HT-29 (cell line): ENCODE measurements at regions not wholly inside any gene's neighbourhood (a gene's known extent, or its start where the extent isn't known, plus 50 kb on each side); places are given as distances from the start of the nearest gene placed in this dataset.

Experiments
- DNase-seq: peaks from one replicate; pipeline ENCODE4 v3.0.0-alpha.2; 2015; ENCODE audit warnings: low spot score

DNA sequence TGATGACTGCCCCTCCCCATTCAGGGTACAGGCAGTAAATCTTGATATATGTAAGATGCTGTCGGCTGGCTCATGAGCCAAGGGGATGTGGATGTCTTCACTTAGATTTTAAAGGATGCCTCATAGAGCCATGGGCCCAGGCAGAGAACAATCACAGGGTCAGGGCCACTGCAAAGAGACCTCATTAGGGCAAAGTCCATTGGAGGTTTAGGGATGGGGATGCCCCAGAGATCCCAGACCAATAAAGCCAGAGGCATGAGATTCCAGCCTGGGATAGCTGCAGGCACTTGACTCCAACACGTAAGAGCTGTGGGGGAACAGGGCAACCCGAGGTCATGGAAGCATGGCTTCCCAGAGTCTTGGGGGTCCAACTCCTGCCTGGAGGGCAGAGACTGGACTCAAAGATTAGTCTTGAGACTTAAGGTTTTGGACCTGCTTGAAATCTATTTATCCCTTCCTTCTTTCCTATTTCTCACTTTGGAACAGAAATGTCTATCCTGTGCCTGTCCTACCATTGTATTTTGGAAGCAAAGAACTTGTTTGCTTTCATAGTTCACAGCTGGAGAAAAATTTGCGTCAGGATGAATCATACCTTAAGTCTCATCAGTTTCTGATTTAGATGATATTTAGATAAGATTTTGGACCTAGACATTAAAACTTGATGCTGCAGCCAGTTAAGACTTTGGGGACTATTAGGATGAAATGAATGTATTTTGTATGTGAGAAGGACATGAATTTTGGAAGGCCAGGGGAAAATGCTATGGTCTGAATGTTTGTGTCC is 101.3 kb upstream of the ADRA1B start:
- DNase-seq: no peak

DNA sequence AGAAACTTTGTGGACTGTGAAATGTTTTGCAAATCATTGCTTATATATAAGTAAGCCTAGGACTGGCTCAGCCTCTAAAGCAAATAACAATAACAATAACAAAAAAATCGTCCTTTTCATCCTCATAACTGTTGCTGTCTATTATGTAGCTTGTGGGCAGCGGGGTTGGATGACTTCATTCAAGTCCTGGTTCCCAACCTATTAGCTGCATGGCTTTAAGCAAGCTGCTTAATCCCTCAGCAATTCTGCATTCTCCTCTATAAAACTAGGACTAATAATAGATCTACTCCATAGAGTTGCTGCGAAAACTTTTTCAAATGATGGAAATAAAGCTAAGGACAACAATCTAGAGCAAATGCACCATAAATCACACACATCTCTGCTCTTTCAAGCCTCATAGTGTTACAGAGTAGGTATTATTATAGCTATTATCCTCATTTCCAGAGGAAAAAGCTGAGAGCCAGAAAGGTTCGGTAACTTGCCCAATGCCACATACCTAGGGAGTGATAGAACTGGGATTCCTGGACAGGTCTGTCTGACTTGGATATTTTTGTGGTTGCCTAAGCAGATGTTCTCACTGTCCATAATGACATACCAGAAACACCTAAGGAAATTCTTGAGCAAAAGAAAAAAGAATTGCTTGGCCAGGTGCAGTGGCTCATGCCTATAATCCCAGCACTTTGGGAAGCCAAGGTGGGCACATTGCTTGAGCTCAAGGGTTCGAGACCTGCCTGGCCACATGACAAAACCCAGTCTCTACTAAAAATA is 98.8 kb upstream of the ADRA1B start:
- no peak for DNase-seq

DNA sequence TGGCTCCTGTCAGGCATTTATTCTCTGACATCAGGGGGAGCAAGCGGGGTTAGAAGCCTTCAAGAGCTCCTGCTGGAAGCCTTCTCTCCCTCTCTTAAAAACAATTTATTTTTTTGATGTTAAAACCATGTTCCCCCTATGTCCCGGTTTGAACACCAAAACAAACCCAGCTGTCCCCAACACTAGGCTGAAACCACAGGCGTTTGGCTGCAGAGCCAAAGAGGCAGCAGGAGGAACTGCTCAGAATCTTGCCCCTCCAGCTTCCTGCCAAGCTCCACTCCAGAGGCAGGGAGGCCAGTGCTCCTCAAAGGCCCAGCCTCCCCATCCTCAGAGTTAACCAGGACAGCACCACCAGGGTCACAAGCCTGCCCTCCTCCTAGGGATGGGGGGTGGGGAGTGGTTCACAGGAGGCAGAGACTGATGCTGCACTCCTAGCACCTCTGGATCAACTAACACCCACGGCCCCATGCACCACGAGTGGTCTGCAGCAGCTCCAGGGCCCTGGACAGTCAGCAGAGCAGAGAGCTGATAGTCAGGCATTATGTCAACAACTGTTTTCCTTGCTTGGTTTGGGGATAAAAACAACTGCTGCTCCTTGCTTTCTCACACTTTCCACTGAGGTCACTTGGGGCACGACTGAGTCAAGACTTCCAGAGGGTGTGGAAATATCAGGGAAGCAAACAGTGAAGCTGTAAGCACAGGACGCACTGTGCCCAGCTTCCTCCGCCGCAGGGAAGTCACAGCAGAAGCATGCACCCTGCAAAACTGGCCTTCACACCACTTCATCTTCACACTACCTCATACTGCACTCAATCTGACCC is 96.5 kb upstream of the ADRA1B start:
- no peak for DNase-seq

DNA sequence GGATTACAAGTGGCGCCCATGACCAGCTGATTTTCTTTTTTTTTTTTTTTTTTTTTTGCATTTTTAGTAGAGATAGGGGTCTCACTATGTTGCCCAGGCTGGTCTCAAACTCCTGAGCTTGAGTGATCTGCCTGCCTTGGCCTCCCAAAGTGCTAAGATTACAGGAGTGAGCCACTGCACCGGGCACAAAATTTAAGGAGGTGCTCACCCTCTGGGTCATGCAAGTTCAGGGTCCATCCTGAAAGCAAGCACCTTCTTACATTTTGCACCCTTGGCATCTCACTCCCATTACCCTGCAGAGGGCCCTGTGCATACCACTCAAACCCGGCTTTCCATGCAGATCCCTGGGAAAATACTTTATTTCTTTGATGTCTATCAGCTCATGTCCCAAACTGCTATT is 95.6 kb upstream of the ADRA1B start:
- no peak for DNase-seq

DNA sequence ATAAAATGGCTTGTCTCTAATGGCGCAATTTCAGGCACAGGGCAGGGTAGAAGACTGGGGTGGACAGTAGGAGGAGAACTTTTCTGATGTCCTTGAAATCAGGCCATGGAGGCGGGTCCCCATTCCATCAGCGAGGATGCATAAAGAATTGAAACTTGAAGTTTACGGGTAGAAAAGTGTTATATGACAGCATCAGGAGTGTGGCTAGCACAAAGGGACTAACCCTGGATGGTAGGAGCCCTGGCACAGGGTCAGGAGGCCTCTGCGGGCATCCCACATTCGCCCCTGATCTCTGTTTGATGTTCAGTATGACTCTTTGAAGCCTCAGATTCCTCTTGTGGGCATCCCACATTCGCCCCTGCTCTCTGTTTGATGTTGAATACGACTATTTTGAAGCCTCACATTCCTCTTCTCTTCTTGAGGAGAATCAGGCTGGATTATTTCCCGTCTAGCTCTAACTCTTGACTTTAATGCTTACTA is 94.8 kb upstream of the ADRA1B start:
- no peak for DNase-seq

DNA sequence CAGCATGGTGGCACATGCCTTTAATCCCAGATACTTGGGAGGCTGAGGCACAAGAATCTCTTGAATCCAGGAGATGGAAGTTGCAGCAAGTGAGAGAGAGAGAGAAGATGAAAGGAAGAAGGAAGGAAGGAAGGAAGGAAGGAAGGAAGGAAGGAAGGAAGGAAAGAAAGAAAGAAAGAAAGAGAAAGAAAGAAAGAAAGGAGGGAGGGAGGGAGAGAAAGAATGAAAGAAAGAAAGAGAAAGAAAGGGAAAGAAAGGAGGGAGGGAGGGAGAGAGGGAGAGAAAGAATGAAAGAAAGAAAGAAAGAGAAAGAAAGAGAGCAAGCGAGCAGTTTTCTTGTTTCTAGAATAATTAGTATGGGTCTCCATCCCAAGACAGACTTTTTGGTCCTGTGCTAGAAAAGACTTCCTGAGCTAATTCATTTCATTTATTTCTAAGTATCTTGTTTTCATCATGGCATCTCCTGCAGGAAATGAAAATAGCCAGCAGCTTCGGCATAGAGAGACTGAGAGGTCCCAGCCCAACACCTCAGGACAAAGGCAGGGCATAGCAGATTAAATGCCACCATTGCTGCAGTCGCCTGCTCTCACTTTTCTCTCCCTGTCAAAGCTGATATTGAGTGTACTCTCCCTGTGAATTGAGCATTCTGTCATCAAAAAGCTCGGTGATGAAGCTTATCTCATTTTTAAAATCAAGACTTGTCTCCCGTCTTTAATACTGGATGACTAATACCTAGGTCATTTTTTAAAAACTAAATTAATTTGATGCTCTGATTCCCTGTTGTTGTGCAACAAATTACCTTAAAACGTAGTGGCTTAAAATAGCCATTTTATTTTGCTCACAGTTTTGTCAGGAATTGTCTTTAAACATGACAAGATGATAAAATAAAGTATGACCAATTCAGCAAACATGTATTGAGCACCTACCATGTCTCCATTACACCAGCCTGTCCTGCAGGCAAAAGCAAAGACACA is 91.8 kb upstream of the ADRA1B start:
- DNase-seq: no peak

DNA sequence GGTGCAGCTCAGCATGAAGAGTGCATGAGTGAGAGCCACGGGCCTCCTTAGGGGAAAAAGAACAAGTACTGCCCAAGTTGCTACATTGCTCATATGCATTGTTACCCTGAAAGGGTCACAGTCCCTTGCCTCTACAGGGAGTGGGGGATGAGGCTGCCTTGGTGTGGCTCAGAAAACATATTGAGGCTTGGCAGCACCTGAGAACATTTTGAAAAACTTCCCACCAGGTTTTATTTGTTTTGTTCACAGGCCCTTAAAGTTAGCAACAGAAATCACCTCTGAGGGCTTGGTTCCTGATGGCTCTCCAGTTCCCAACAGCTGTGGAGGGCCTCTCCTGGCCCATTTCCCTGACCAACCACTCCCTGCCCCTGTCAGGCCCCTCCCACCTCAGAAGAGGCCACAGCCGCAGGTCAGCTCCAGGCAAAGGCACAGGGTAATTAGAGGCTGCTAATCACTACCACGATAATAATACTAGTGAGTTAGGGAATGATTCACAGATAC is 90.7 kb upstream of the ADRA1B start:
- DNase-seq: no peak

DNA sequence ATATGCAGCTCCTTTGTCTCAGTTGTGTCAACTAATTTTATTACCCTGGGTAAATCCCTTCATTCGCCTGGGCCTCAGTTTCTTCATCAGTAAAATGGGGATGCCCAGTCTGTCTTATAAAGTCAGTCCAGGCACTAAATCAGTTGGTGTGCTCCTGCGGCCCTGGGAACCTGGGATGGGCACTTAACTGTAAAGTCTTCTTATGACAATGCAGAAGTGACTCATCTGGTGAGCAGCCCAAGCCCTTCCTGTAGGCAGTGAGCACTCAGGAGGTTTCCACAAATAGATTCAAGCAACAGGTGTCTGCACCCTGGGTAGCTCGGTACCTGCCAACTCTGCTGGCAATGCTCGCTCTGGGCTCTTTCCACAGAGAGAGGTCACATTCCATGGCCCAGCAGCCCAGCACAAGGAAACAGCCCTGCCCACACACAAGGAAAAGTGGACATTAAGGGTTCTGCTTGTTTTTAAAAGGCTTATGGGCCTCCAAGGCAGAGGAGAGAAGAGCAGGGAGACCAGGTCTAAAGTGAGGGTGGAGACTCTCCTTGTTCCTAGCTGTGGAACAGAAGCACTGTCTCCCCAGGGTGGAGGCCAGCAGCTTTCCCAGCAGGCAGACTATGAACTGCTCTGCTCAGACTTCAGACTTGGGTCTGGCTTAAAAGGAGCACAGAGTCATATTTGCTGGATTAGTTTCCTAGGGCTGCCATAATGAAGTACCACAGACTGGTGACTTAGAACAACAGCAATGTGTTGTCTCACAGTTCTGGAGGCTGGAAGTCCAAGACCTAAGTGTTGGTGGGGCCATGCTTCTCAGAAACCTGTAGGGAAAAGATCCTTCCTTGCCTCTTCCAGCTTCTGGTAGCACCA is 89.7 kb upstream of the ADRA1B start:
- no peak for DNase-seq

DNA sequence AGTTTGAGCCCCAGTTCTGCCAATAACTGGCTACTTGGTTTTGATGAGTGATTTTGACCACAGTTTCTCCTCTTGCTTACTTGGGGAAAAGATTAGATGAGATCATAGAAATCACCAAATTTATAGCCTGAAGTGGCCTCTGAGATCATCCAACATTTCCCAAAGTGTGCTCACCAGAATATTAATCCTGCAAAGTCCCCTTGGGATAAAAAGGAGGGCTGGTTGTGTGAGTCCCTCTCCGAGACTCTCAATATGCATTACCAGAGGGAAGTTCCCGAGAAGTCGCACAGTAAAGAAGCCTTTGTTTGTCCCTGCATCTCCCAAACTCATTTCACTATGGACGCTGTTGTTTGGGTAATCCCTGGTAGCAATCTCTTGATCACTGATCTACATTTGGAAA is 88.4 kb upstream of the ADRA1B start:
- DNase-seq: no peak

DNA sequence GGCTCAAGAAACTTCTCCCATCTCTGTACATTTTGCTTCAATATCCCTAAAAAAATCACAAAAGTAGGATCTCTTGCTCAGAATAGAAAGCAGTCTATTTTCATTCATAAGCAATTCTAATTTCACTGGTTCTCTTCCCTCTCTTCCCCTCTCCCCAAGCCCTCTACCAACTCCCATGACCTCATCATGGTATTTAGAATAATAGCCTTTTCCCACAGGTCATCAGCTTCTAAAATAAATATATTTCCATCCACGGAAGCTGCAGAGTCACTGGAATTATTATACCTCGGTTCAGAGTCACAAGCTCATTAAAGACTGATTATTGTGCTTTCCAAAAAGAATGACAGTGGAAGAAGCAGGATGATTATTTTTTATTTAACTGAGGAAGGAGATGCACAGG is 84.2 kb upstream of the ADRA1B start:
- no peak for DNase-seq

DNA sequence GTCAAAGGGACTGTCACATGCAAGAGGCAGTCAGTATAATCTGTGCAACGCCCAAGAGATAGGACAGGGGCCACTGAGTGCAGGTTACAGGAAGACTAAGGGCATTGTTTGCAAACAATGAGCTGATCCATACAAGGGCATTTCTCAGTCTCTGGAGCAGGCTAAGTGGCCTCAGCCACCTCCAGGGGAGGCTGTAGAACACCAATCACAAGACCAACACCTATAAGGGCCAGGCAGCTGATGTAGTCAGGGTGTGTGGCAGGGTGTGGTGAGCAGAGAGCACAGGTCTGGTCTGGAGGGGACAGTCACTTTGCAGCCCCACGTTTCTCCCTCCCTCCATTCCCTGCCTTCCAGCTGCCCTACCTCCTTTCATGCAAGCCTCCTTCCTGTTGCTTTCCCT is 83.2 kb upstream of the ADRA1B start:
- DNase-seq: no peak

DNA sequence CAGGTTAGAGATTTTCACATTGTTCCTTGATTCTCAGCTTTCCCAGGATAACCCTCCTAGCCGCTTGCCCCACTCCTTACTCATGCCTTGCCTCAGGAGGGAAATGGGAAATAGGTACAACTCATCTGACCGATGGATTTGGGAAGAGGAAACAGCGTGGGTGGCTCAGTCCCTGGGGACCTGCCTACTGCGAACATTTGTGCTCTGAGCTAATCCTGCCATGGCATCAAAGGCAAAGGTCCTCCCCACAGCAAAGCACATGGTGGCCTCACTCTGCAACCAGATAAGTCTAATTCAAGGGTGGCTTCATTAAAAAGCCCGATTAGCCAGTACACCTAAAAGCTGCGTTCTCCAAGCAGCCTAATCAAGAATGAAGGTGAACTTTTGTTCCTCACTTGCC is 82.4 kb upstream of the ADRA1B start:
- no peak for DNase-seq

DNA sequence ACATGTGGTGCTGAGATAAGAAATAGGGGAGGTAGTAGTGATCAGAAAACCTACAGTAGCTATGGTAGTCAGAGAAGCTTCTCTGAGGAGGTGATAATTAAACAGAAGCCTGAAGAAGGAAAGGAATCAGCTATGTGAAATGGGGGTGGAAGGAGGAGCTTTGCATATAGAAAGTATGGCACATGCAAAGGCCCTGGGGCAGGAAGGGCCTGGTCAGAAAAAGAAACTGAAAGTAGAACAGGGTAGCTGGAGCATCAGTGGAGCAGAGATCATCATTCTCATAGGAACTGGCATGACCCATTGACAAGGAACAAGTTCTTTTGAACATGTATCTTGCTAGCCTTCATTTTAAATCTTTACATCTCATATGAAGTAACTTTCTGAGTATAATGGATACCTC is 80.7 kb upstream of the ADRA1B start:
- DNase-seq: no peak

DNA sequence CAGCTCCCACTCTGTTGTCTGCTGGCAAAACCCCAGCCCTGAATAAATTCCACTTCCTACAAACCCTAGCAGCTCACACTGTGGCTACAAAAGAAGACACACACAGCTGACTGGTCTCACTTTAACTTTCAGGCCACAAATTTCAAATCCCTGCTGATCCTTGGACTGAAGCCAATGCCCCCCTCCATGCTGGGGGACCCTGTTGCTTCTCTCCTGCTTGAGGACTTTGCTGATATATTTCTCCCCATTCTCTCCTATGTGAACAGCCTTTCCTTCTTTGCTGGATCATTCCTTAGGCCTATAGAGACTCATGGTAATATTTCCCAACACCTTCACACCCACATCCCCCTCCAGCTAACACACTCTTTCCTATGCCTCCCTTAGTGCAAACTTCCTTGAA is 79.6 kb upstream of the ADRA1B start:
- no peak for DNase-seq

DNA sequence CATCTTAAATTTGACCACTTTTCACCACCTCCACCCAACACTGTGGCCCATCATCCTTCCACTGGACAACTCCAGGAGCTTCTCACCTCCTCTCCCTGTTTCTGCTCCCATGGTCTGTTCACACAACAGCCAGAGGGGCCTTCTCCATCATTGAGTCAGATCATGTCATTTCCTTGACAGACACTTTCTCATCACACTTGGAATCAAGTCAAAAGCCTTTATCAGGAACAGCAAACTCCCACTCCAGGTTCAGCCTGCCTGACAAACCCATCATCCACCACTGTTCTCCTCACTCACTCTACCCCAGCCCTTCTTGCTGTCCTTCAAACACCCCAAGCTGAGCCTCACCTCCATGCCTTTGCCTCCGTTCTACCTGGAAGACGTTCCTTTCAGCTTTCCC is 78.4 kb upstream of the ADRA1B start:
- DNase-seq: no peak

DNA sequence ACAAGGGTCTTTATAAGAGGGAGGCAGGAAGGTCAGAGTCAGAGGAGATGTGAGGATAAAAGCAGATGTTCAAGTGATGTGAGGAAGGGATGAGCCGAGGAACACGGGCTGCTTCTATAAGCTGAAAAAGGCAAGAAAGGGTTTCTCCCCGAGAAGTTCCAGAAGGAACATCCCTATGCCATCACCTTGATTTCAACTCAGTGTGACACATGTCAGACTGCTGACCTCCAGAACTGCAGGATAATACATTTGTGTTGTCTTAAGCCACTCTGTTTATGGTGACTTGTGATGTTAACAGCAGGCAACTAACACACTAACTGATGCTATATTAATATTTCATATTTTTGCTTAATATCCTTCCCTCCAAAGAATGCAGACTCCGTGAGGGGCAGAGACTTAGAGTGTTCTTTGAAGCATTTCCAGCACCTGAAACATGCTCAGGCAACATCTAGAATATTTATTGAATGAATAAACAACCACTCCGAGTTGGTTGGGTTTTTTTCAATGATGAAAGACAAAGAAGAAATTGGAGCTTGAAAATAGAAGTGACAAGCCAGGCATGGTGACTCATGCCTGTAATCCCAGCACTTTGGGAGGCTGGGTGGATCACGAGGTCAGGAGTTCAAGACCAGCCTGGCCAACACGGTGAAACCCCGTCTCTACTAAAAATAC is 77.6 kb upstream of the ADRA1B start:
- DNase-seq: no peak

DNA sequence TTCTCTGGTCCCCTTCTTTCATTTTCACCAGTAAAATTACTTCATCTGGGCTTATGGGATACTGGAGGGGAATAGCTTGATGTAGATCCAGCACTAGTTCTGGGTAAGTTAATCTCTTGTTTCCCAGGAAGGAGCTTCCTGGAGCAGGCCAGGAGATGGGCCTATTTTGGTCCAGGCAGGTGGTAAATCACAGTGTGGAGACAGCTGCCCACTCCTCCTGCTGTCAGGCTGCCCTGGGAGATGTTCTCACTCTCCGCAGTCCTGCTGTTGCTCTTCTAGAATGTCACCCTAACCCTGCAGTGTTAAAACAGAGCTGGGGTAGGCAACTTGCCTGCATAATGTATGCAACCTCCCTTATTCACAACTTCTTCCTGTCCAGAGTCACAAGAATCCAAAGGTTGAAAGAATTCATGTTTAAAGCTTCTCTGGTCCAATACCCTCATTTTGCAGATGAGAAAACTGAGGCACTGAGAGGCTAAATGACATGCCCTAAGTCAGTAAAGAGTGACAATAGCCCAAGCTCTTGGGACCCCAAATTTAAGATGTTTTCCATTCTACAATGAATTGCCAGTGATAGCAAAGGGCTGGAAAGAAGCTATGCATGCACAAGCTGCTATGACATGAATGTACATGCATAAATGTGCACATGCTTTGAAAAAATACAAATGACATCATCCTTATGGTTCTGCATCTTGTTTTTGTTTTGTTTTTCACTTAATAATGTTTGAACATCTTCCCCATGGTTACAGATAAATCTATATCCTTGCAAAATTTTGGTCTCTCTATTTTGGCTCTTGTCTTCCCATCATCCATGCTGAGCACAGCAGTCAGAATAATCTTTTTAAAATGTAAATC is 71.8 kb upstream of the ADRA1B start:
- no peak for DNase-seq

DNA sequence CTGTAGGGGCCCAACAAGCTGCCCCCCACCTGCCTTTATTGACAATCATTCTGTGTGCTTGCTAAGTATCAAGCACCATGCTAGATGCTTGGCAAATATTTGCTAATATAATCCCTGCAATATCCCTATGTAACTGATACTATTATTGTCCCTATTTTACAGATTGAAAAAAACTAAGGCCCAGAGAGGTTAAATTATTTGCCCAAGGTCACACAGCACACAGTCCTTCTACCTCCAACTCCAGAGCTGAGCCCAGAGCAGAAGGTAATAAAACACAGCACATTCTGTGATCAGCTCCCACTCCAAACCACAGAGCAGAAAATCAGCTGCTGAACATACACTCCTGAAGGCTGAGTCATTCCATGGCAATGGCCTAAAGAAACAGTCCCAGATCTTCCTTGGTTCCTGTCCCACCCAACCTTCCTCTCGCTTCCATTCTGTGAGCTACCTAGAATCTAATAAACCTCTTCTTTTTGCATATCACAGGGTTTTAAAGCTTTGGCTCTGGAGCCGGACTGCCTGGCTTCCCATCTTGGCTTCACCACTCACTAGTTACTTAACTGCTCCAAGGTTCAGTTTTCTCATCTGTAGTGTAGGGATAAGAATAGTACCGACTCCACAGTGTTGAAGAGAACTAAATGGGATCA is 66.7 kb upstream of the ADRA1B start:
- no peak for DNase-seq
